GM21576 (cell line): ENCODE measurements at regions not wholly inside any gene's neighbourhood (a gene's known extent, or its start where the extent isn't known, plus 50 kb on each side); places are given as distances from the start of the nearest gene placed in this dataset.

Experiments used
- ATAC-seq: cut with Tn5 transposase; IDR thresholded peaks from one replicate; pipeline ENCODE4 v1.9.1; 2021; ENCODE audit warnings: mild to moderate bottlenecking, moderate library complexity; ENCODE audit not compliant: unreplicated experiment

DNA sequence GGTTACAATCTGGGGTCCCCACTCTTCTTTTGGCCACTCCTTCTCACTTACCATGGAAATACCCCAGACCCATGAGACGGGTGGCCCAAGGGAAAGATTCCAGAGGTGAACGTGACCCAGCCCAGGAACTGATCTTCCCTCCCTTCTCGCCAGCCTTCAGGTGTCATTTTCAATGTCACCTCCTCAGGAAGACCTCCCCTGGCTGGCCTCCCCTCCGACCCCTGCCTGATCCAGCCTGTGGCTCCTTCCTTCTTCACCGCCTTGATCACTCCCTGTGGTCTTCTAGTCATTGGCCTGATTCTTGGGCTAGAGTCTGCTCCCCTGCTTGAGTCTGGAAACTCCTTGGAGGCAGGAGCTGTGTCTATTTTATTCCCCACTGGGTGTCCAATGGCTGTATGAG is 146.1 kb downstream of the SMAD6 start:
- ATAC-seq, result no peak

- ATAC-seq, result no peak
Observed at GRCh38 chr15:66848686-66849392, 146.8 kb downstream of the SMAD6 start.

GRCh38 chr15:66849393-66849745 is 147.3 kb downstream of the SMAD6 start:
- ATAC-seq, result no peak

DNA sequence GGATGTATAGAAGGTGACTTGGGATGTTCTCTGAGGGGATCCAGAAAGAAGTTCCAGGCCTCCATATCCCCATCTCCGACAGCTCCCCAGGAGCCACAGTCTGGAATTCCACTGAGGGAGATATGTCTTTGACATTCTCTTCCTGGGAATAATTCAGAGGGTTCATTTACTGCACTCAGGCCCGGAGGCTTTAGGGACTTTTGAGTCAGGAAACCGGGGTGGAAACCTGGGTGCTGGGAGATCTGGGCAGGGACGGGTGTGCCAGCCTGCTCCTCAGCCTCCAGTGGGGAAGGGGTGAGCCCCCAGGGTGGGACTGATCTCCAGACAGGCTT is 147.7 kb downstream of the SMAD6 start:
- ATAC-seq, result no peak

- no peak for ATAC-seq
Observed at GRCh38 chr15:66850078-66850991, 148.3 kb downstream of the SMAD6 start.

- no peak for ATAC-seq
Observed at GRCh38 chr15:66850996-66851310, 148.9 kb downstream of the SMAD6 start.

- peak; percentile 60 for ATAC-seq
Observed at GRCh38 chr15:66851311-66852063, 149.5 kb downstream of the SMAD6 start.

GRCh38 chr15:66852064-66852905 is 150.2 kb downstream of the SMAD6 start:
- no peak for ATAC-seq

DNA sequence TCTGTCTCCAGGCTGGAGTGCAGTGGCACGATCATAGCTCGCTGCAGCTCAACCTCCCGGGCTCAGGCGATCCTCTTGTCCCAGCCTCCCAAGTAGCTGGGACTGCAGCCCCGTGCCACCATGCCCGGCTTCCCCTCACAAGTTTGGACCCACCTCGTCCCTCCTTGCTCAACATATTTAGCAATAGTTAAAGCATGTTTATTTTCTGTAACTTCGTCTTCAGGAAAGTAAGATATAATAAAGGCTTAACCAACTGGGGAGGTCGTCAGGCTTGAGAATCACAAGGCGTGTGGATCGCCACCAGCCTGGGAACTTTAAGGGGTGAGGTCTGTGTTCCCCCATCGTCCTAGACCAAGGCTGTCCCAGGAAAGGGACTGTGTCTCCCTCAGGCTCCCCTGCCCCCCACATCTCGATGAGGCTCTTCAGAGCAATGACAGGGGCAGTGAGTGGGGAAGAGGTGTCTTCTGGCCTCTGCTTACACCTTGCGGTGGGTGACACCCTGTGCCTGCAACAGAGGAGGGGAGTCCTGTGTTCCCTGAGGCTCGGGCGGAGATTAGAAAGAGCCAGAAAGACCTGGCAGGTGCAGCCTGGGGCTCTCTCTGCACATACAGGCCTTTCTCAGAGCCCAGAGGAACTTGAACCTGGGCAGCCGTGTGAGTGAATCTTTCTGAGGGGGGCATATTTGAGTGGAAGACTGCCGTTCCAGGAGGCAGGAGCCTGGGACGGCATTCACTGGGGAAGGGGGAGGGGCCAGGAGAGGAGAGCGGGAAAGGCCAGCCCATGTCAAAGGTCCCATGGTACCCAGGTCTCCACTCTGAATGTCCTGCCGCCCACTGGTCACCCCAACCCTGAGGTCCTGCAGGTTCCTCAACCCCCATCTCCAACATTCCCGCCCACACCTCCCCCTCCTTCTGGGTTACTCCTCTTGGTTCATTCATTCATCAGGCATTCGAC is 152.3 kb downstream of the SMAD6 start:
- no peak for ATAC-seq

DNA sequence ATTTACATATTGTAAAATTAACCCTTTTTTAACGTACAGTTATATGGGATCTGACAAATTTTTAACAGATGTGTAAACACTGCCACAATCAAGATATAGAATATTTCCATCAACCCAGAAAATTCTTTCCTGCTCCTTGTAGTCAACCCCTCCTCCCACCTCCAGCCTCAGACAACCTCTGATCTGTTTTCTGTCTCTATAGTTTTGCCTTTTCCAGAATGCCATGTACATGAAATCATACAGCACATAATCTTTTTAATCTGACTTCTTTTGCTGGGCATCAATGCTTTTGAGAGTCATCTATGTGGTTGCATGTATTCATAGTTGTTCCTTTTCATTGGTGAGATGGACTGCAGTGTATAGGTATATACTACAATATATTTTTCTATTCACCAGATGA is 153.0 kb downstream of the SMAD6 start:
- no peak for ATAC-seq

GRCh38 chr15:66857694-66858093 is 155.7 kb downstream of the SMAD6 start:
- no peak for ATAC-seq

DNA sequence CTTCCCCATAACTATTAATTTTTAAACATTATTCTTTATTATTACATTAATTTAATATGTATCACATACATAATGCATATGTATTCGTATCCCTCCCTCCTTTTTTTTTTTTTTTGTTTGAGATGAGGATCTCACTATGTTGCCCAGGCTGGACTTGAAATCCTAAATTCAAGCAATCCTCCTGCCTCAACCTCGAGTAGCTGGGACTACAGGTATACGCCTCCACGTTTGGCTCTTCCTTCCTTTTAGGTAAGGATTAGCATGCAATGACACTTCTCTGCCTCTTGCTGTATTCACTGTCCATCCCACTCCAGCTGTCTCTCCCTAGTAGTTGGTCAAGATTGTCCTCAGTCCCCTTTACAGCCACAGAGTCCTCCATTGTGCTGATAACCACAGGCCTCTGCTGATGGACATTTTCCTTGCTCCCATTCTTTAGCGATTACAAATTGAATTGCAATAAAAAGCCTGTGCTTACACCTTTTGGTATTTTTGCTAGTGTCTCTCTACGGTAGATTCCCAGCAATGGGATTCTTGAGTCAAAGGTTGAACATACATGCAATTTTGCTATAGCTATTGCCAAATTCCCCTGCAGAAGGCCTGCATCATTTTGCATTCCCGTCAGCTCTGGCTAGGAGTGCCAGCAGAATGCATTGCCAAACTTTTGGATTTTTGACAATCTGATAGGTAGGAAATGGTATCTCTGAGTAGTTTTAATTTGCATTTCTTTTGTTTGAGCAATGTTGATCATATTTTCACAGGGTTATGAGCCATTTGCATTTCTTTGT is 156.6 kb downstream of the SMAD6 start:
- no peak for ATAC-seq

- ATAC-seq, result no peak
Observed at GRCh38 chr15:66859688-66860253, 157.7 kb downstream of the SMAD6 start.

GRCh38 chr15:66860844-66861243 is 158.8 kb downstream of the SMAD6 start:
- ATAC-seq, result no peak

DNA sequence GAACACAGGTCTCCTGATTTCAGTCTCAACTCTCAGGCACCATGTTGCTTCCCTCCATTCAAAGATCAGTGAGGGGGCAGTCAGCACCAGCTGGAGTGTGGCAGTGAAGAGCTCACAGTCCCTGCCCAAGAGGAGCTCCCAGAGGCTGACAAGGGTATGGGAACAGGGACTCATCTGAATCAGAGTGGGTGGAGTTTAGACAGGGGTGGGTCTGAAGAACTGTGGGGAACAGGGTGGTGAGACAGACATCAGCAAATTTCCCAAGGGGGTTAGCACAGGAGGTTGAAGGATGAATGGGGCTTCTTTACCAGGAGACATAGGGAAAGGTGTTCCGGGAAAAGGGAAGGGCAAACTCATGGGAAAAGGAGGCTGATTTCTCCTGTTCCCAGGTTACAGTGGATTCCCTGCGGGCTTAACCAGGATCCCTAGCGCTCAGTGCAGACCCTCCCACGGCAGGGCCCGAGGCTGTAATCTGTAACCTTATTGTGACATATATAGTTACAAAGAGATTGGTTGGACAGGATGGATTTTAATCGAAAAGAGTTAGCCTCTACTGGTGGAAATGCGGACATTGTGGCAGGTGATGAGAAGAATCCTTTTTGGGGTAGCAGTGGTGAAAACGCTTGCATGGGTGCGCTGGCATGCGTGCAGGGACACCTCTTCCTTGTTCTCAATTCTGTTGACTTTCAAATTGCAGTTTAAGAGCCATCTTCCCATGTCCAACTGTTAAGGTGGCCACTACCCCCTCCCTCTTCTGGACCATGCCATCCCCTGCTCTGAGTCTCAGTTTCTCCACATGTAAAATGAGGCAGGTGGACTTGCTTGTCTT is 160.3 kb downstream of the SMAD6 start:
- no peak for ATAC-seq

- ATAC-seq, result no peak
Observed at GRCh38 chr15:66862940-66863335, 160.9 kb downstream of the SMAD6 start.

GRCh38 chr15:66863390-66864085 is 161.5 kb downstream of the SMAD6 start:
- ATAC-seq, result no peak
